A549 (cell line): ENCODE measurements at regions not wholly inside any gene's neighbourhood (a gene's known extent, or its start where the extent isn't known, plus 50 kb on each side); places are given as distances from the start of the nearest gene placed in this dataset.
A peak's percentile ranks its signal among the peaks of the same experiment; 100 is the strongest.

Experiments used
- ATAC-seq, 2 experiments: fragments of 200-7000 bp in 1 of 2; fragments of >200 bp in 1 of 2; cut with Nextera tagmentation in 1 of 2; cut with Tn5 transposase in 1 of 2; 3 replicates each; pipeline versions ENCODE4 v1.8.0 to v1.9.1; 2018 to 2020; ENCODE audit warnings: mild to moderate bottlenecking in 1 of 2, moderate library complexity in 1 of 2
- CTCF ChIA-PET: fragments of 300-600 bp; sonication (Branson Sonifier 250); formaldehyde crosslinking; extraction: SDS; loops from one replicate; lab custom pipeline; 2021; ENCODE audit warnings: antibody characterized with exemption, inconsistent platforms; lab: Yijun Ruan, JAX
- POLR2A ChIA-PET: fragments of 350-600 bp; formaldehyde crosslinking; extraction: SDS; loops from one replicate; lab custom pipeline; 2021; ENCODE audit warnings: antibody characterized with exemption, inconsistent platforms; lab: Yijun Ruan, JAX
- DNase-seq, 2 experiments: peaks; one replicate each; pipeline versions ENCODE4 v3.0.0 to v3.0.0-alpha.2; 2011 to 2016; ENCODE audit warnings: low read depth in 1 of 2, low spot score in 1 of 2
- FAIRE-seq: peaks from 2 replicates; lab custom pipeline; 2011; peaks lifted over from hg19 to GRCh38; lab: Jason Lieb, UNC
- H3K27ac ChIP-seq, 2 experiments: fragments of >200 bp; sonication (Bioruptor Twin); formaldehyde crosslinking; 3 replicates each; pipeline ENCODE4 v1.5.1; 2016 to 2017
- H3K4me1 ChIP-seq: fragments of >200 bp; sonication (Bioruptor Twin); formaldehyde crosslinking; 3 replicates; pipeline ENCODE4 v1.6.1; 2016
- H3K4me2 ChIP-seq: fragments of >200 bp; sonication (Bioruptor Twin); formaldehyde crosslinking; 3 replicates; pipeline ENCODE4 v1.6.1; 2016
- H3K4me3 ChIP-seq: fragments of >200 bp; sonication (Bioruptor Twin); formaldehyde crosslinking; 3 replicates; pipeline ENCODE4 v1.5.1; 2016
- H3K9me3 ChIP-seq: fragments of >200 bp; sonication (Bioruptor Twin); formaldehyde crosslinking; 3 replicates; pipeline ENCODE4 v1.6.1; 2016
- CHD2 ChIP-seq: fragments of 150-350 bp; IDR thresholded peaks from 2 replicates; pipeline ENCODE4 v1.6.1; 2014; ENCODE audit warnings: low read length; ENCODE audit not compliant: partially characterized antibody
- FOSL2 ChIP-seq, 2 experiments: fragments of 450-650 bp in 1 of 2; fragments of >200 bp in 1 of 2; sonication (Bioruptor Twin) in 1 of 2; formaldehyde crosslinking; IDR thresholded peaks; 2 replicates each; pipeline versions ENCODE4 v1.5.0 to v1.6.1; 2016 to 2020; ENCODE audit warnings: mild to moderate bottlenecking in 1 of 2, moderate library complexity in 1 of 2
- GATA3 ChIP-seq: IDR thresholded peaks from 2 replicates; pipeline ENCODE4 v1.6.1; 2012; ENCODE audit warnings: borderline replicate concordance
- HEYL ChIP-seq: fragments of 250-450 bp; sonication (Bioruptor Pico); IDR thresholded peaks from 2 replicates; pipeline ENCODE4 v1.8.0; 2021; ENCODE audit warnings: mild to moderate bottlenecking, moderate library complexity
- HOXA7 ChIP-seq: fragments of 250-450 bp; sonication (Bioruptor Pico); IDR thresholded peaks from 2 replicates; pipeline ENCODE4 v1.5.0; 2020; ENCODE audit warnings: mild to moderate bottlenecking, moderate library complexity
- JUN ChIP-seq, 2 experiments: fragments of >200 bp; sonication (Bioruptor Twin); formaldehyde crosslinking; IDR thresholded peaks; 2 replicates in 1 of 2; 3 replicates in 1 of 2; pipeline ENCODE4 v1.6.1; 2016 to 2017
- JUNB ChIP-seq: fragments of >200 bp; sonication (Bioruptor Twin); formaldehyde crosslinking; IDR thresholded peaks from 2 replicates; pipeline ENCODE4 v1.6.1; 2016
- KDM5A ChIP-seq: fragments of 200-600 bp; sonication (generic); IDR thresholded peaks from 2 replicates; pipeline ENCODE4 v1.6.1; 2016; ENCODE audit warnings: antibody characterized with exemption, mild to moderate bottlenecking
- MAFK ChIP-seq: fragments of 450-650 bp; IDR thresholded peaks from 2 replicates; pipeline ENCODE4 v1.6.1; 2014; ENCODE audit not compliant: partially characterized antibody
- NR3C1 ChIP-seq: fragments of >200 bp; sonication (Bioruptor Twin); formaldehyde crosslinking; IDR thresholded peaks from 3 replicates; pipeline ENCODE4 v1.6.1; 2017
- RFX5 ChIP-seq: fragments of 450-650 bp; IDR thresholded peaks from 2 replicates; pipeline ENCODE4 v1.7.1; 2014; ENCODE audit warnings: antibody characterized with exemption, mild to moderate bottlenecking, moderate library complexity
- RNF2 ChIP-seq: fragments of 200-600 bp; sonication (generic); IDR thresholded peaks from 2 replicates; pipeline ENCODE4 v1.6.1; 2016; ENCODE audit warnings: low read depth, mild to moderate bottlenecking, antibody characterized with exemption, moderate library complexity, borderline replicate concordance
- WGBS: methylation state at CpG from one replicate; pipeline ENCODE4 v1.1.6; 2017; ENCODE audit errors: missing lambda C conversion rate; 5-methylcytosine and 5-hydroxymethylcytosine counted together
- TF ChIP-seq, protein P1 (sequence below): fragments of 150-350 bp; IDR thresholded peaks from 2 replicates; pipeline ENCODE4 v1.6.1; 2014; ENCODE audit warnings: low read depth, mild to moderate bottlenecking, low read length
- TF ChIP-seq, protein P2 (sequence below): IDR thresholded peaks from 2 replicates; pipeline ENCODE4 v1.6.1; 2012; ENCODE audit warnings: low read depth, borderline replicate concordance
- TF ChIP-seq, protein P3 (sequence below): fragments of >200 bp; sonication (Bioruptor Twin); formaldehyde crosslinking; IDR thresholded peaks from 3 replicates; pipeline ENCODE4 v1.5.1; 2016
- TF ChIP-seq, protein P4 (sequence below): fragments of >200 bp; sonication (Bioruptor Twin); formaldehyde crosslinking; IDR thresholded peaks from 3 replicates; pipeline ENCODE4 v1.6.1; 2016

DNA sequence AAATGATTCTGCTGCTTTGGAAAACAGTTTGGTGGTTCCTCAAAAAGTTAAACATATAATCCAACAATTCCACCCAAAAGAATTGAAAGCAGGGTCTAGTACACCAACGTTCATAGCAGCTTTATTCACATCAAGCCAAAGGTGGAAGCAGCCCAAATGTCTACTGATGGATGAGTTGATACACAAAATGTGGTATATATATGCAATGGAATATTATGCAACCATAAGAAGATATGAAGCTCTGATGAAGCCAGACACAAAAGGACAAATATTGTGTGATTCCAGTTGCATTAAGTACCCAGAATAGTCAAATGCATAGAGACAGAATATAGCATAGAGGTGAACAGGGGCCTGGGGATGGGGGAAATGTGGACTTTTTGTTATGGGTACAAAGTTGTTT, 269.3 kb downstream of the METTL4 start (continued):
- TF ChIP-seq, protein P1, sequence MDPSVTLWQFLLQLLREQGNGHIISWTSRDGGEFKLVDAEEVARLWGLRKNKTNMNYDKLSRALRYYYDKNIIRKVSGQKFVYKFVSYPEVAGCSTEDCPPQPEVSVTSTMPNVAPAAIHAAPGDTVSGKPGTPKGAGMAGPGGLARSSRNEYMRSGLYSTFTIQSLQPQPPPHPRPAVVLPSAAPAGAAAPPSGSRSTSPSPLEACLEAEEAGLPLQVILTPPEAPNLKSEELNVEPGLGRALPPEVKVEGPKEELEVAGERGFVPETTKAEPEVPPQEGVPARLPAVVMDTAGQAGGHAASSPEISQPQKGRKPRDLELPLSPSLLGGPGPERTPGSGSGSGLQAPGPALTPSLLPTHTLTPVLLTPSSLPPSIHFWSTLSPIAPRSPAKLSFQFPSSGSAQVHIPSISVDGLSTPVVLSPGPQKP = no peak
- TF ChIP-seq KDM5A = no peak

DNA sequence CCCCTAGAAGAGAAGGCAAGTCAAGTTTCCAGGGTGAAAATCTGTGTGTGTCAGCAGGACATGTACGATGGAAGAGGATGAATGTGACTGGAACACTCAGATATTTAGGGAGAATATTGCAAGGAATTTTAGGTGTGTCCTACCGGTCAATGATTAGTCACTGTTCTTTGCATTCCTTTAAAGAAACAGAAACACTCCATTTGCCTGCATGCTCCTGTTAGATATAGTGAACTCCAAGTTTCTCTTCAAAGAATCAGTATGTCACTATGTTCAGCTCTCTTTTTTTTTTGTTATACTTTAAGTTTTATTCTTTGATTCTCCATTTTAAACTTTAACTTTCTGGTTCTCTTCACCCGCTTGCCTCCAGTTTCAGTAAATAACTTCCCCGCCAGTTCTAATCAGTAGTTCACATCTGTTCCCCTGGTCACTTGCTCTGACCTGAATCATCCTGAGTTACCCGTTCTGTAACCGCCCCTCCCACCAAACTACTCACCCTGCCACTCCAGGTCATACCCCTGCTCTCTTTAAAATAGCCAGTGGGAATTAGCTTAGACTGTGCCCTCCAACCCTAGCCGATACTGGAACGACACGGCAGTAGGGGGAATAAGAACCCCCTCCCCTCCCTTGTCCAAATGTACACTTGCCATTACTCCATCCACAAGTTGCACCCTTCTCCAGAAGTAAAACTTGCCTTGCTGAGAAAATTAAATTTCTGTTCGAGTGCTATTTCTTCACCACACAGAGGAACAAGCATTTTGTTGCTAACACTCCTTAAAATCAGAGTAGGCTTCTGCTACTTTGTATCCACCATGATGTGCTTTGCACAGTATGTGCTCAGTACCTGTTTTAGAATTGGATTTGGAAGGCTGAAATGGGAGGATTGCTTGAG, 268.4 kb downstream of the METTL4 start:
- CTCF ChIA-PET = no interaction called here
- ATAC-seq = peak; percentile 91 to 92

DNA sequence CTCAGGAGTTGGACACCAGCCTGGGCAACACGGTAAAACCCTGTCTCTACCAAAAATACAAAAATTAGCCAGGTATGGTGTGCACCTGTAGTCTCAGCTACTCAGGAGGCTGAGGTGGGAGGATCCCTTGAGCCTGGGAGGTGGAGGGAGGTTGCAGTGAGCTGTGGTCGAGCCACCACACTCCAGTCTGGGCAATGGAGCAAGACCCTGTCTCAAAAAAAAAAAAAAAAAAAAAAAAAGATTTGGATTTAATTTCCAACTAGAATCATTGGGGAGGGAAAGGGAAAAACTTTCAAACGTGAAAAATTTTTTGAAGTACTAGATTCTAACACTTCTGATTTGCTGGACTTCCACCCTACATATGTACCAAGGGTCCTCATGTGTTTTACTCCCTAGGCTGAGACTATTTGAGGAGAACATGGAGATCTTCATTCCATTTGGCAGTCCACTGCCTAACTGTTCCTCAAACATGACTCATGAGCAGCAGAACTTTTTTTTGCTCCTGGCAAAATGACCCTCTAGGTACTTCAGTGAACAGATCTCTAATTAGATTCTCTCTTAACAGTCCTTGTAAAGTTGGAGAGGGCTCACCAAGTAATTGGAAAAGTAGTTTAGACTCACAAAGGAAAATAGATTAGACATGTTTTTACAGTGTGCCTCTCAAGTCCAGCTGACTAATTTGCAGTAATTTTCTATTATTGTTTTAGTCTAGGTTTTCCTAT, 267.6 kb downstream of the METTL4 start:
- POLR2A ChIA-PET = no interaction called here
- DNase-seq = peak; percentile 13 to 36
- no peaks in the 10 kb centered on the region for H3K9me3 ChIP-seq
- no peak for TF ChIP-seq RFX5
- TF ChIP-seq, protein P2, sequence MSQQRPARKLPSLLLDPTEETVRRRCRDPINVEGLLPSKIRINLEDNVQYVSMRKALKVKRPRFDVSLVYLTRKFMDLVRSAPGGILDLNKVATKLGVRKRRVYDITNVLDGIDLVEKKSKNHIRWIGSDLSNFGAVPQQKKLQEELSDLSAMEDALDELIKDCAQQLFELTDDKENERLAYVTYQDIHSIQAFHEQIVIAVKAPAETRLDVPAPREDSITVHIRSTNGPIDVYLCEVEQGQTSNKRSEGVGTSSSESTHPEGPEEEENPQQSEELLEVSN = no peak
- no peak for TF ChIP-seq CHD2
- TF ChIP-seq FOSL2 (IDR thresholded peaks at IDR 0.05) = no peak
- TF ChIP-seq FOSL2 (CRISPR knock-in tag; IDR thresholded peaks at IDR 0.05) = peak; percentile 37; the same call in 1 of the 2 replicates
- no peak for TF ChIP-seq RNF2
- 0 out of 2 replicates have a peak, but pooled peaks have one; percentile 6 for TF ChIP-seq JUNB
- TF ChIP-seq, all 56 proteins: peak for 2
- CTCF ChIA-PET = no interaction called here
- 29% methylated on average over 3 of the region's 3 CpGs for WGBS
- peak overlapping the region; percentile 89 to 90 for H3K27ac ChIP-seq
- peak in 1 of 2 experiments; percentile 53; a peak in 3 of 6 replicates for ATAC-seq
- H3K4me1 ChIP-seq = peaks cover 36% of the 10 kb centered on the region
- peak overlapping the region; percentile 86 for H3K4me2 ChIP-seq
- no peak overlapping the region; the same call in 2 of the 3 replicates for H3K4me3 ChIP-seq
- FAIRE-seq = peak; percentile 56

More for the DNA sequence above, 268.4 kb downstream of the METTL4 start:
- peak overlapping the region; percentile 20; the same call in 1 of the 3 replicates for H3K4me3 ChIP-seq
- peak overlapping the region; percentile 86 for H3K4me2 ChIP-seq
- H3K27ac ChIP-seq = peak overlapping the region; percentile 89 to 90
- TF ChIP-seq MAFK (peak; percentile 80), HEYL (CRISPR knock-in tag) (no peak), HOXA7 (CRISPR knock-in tag) (no peak), JUNB (peak; percentile 29; the same call in 1 of the 2 replicates), JUN (IDR thresholded peaks at IDR 0.05) (no peak), NR3C1 (no peak), FOSL2 (IDR thresholded peaks at IDR 0.05) (no peak), FOSL2 (CRISPR knock-in tag; IDR thresholded peaks at IDR 0.05) (peak; percentile 54), GATA3 (peak; percentile 76)
- TF ChIP-seq, protein P3, sequence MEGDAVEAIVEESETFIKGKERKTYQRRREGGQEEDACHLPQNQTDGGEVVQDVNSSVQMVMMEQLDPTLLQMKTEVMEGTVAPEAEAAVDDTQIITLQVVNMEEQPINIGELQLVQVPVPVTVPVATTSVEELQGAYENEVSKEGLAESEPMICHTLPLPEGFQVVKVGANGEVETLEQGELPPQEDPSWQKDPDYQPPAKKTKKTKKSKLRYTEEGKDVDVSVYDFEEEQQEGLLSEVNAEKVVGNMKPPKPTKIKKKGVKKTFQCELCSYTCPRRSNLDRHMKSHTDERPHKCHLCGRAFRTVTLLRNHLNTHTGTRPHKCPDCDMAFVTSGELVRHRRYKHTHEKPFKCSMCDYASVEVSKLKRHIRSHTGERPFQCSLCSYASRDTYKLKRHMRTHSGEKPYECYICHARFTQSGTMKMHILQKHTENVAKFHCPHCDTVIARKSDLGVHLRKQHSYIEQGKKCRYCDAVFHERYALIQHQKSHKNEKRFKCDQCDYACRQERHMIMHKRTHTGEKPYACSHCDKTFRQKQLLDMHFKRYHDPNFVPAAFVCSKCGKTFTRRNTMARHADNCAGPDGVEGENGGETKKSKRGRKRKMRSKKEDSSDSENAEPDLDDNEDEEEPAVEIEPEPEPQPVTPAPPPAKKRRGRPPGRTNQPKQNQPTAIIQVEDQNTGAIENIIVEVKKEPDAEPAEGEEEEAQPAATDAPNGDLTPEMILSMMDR = no peak
- TF ChIP-seq, protein P4, sequence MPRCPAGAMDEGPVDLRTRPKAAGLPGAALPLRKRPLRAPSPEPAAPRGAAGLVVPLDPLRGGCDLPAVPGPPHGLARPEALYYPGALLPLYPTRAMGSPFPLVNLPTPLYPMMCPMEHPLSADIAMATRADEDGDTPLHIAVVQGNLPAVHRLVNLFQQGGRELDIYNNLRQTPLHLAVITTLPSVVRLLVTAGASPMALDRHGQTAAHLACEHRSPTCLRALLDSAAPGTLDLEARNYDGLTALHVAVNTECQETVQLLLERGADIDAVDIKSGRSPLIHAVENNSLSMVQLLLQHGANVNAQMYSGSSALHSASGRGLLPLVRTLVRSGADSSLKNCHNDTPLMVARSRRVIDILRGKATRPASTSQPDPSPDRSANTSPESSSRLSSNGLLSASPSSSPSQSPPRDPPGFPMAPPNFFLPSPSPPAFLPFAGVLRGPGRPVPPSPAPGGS = no peak
- WGBS = 3% methylated on average over 10 of the region's 10 CpGs
- POLR2A ChIA-PET = no interaction called here
- DNase-seq = peak; percentile 56 to 82
- H3K9me3 ChIP-seq = no peaks in the 10 kb centered on the region
- no peak for FAIRE-seq
- H3K4me1 ChIP-seq = peaks cover 35% of the 10 kb centered on the region
